ENCODE measurements at regions not wholly inside any gene's neighbourhood (a gene's known extent, or its start where the extent isn't known, plus 50 kb on each side); places are given as distances from the start of the nearest gene placed in this dataset.

GRCh38 chr16:85162478-85163277 lies 50.4 kb upstream of the CIBAR2 start:
- no peak for DNase-seq
- Histone ChIP-seq H3K36me3 (no peaks in the 10 kb centered on the region), H3K4me3 (no peak overlapping the region), H3K27me3 (ENCODE audit: low read depth) (no peaks in the 10 kb centered on the region), H3K9me3 (no peaks in the 10 kb centered on the region), H3K4me1 (peaks cover 49% of the 10 kb centered on the region), H3K27ac (no peak overlapping the region)
- intact Hi-C loops (cut with DNase I) = no loop called here
- no peak for TF ChIP-seq CTCF (IDR thresholded peaks at IDR 0.05)
- peak in 1 of 2 donors; percentile 16 for ATAC-seq

DNA sequence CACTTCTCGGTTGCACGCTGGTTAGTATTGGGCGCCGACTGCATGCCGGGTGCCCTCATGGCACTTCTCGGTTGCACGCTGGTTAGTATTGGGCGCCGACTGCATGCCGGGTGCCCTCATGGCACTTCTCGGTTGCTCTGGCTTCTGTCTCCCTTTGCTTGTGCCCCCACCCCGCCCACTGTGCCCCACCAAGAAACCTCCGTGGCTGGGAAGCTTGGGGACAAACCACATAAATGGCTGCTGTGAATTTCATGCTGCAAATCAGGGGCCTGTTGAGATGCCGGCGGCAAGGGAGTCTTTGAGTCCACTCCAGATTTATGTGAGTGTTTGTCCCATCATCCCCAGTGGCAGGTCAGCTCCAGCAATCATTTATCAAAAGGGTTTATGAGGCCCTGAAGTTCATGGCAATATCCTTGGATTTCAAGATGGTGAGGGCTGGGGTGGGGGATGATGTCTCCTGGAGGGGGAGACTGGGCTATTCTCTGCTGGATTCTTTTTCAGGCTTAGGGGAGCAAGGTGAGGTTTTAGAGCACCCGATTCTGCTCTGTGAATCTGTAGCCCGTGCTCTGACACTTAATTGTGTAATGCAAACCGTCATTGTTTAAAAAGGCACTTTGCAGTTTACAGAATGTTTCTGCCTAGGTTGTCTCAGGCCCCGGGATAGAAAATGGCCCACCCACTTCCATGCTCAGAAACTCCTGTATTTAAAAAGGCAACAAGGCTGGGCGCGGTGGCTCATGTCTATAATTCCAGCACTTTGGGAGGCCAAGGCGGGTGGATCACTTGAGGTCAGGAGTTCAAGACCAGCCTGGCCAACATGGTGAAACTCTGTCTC lies 51.2 kb upstream of the CIBAR2 start:
- Histone ChIP-seq H3K27me3 (ENCODE audit: low read depth) (peaks cover 5% of the 10 kb centered on the region), H3K4me1 (peaks cover 50% of the 10 kb centered on the region), H3K36me3 (no peaks in the 10 kb centered on the region), H3K27ac (no peak overlapping the region), H3K9me3 (no peaks in the 10 kb centered on the region), H3K4me3 (no peak overlapping the region)
- ATAC-seq (no peak), DNase-seq (no peak)
- no peak for TF ChIP-seq CTCF (IDR thresholded peaks at IDR 0.05)
- intact Hi-C loops (cut with DNase I) = no loop called here

GRCh38 chr16:85164431-85164830 lies 52.2 kb upstream of the CIBAR2 start:
- no peak for ATAC-seq

GRCh38 chr16:85164838-85165516 lies 52.7 kb upstream of the CIBAR2 start:
- no peak for TF ChIP-seq CTCF (IDR thresholded peaks at IDR 0.05)
- no peak overlapping the region for H3K4me3 ChIP-seq
- no peaks in the 10 kb centered on the region for H3K36me3 ChIP-seq
- no peak overlapping the region for H3K27ac ChIP-seq
- peaks cover 6% of the 10 kb centered on the region for H3K27me3 ChIP-seq (ENCODE audit: low read depth)
- ATAC-seq (peak in 1 of 2 donors; percentile 8), DNase-seq (no peak)
- intact Hi-C loops (cut with DNase I) = no loop called here
- H3K9me3 ChIP-seq = no peaks in the 10 kb centered on the region
- peaks cover 46% of the 10 kb centered on the region for H3K4me1 ChIP-seq

More at GRCh38 chr16:85164431-85164830, 52.2 kb upstream of the CIBAR2 start:
- H3K27me3 ChIP-seq (ENCODE audit: low read depth) = peaks cover 5% of the 10 kb centered on the region
- intact Hi-C loops (cut with DNase I) = no loop called here
- no peak overlapping the region for H3K27ac ChIP-seq
- H3K4me3 ChIP-seq = no peak overlapping the region
- no peaks in the 10 kb centered on the region for H3K36me3 ChIP-seq
- no peak for TF ChIP-seq CTCF (IDR thresholded peaks at IDR 0.05)
- no peak for DNase-seq
- H3K9me3 ChIP-seq = no peaks in the 10 kb centered on the region
- H3K4me1 ChIP-seq = peaks cover 51% of the 10 kb centered on the region

- ATAC-seq (no peak), DNase-seq (no peak)
- peaks cover 46% of the 10 kb centered on the region for H3K4me1 ChIP-seq
- no peak overlapping the region for H3K4me3 ChIP-seq
- no peaks in the 10 kb centered on the region for H3K9me3 ChIP-seq
- TF ChIP-seq CTCF (IDR thresholded peaks at IDR 0.05) = no peak
- intact Hi-C loops (cut with DNase I) = no loop called here
- H3K27me3 ChIP-seq (ENCODE audit: low read depth) = peaks cover 14% of the 10 kb centered on the region
- H3K36me3 ChIP-seq = no peaks in the 10 kb centered on the region
- no peak overlapping the region for H3K27ac ChIP-seq
Observed at GRCh38 chr16:85165781-85166180, 53.5 kb upstream of the CIBAR2 start.

All from lower lobe of right lung (tissue), 2 donors.